Body of pancreas (tissue), 4 donors: ENCODE measurements at regions not wholly inside any gene's neighbourhood (a gene's known extent, or its start where the extent isn't known, plus 50 kb on each side); places are given as distances from the start of the nearest gene placed in this dataset.

Experiments
- POLR2A ChIP-seq, 3 donors: fragments of 450-650 bp; IDR thresholded peaks; one replicate each; pipeline ENCODE4 v1.6.1; 2016; ENCODE audit warnings: antibody characterized with exemption in 3 of 3, mild to moderate bottlenecking in 2 of 3
- TF ChIP-seq, protein P1 (sequence below), 7 experiments: fragments of 450-650 bp in 4 of 7; fragments of 200-600 bp in 3 of 7; sonication (generic) in 3 of 7; IDR thresholded peaks; one replicate each; pipeline ENCODE4 v1.5.1; 2016 to 2019; ENCODE audit warnings: antibody characterized with exemption in 7 of 7

DNA sequence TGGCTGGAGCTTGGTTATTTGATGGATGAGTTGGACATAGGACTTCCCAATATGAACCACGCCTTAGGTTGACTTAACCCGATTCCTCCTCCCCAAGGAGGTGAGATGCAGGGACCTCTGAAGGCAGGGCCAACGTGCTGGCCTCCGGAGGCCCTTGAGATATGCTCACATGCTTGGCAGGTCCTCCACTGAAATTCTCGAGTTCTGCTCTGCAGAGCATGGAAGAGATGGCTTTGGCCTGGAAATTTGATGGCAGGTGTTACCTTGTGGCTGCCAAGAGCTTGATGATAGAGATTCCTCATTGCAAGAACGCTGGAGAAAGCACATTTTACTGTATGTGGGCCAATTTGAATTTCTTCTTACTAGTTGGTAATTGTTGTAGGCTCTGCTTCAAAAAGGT lies 117.4 kb upstream of the LIMCH1 start:
- TF ChIP-seq POLR2A (IDR thresholded peaks at IDR 0.05): no peak
- TF ChIP-seq, protein P1, sequence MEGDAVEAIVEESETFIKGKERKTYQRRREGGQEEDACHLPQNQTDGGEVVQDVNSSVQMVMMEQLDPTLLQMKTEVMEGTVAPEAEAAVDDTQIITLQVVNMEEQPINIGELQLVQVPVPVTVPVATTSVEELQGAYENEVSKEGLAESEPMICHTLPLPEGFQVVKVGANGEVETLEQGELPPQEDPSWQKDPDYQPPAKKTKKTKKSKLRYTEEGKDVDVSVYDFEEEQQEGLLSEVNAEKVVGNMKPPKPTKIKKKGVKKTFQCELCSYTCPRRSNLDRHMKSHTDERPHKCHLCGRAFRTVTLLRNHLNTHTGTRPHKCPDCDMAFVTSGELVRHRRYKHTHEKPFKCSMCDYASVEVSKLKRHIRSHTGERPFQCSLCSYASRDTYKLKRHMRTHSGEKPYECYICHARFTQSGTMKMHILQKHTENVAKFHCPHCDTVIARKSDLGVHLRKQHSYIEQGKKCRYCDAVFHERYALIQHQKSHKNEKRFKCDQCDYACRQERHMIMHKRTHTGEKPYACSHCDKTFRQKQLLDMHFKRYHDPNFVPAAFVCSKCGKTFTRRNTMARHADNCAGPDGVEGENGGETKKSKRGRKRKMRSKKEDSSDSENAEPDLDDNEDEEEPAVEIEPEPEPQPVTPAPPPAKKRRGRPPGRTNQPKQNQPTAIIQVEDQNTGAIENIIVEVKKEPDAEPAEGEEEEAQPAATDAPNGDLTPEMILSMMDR (IDR thresholded peaks at IDR 0.05): no peak
